Transverse colon (tissue), 4 donors: ENCODE measurements at regions not wholly inside any gene's neighbourhood (a gene's known extent, or its start where the extent isn't known, plus 50 kb on each side); places are given as distances from the start of the nearest gene placed in this dataset.

Source experiments
- CTCF ChIP-seq, 5 experiments: fragments of 200-600 bp in 3 of 5; fragments of 450-650 bp in 2 of 5; sonication (generic) in 3 of 5; IDR thresholded peaks; 1 replicate in 2 of 5; 2 replicates in 3 of 5; pipeline ENCODE4 v1.5.1; 2016 to 2017; ENCODE audit warnings: antibody characterized with exemption in 5 of 5, inconsistent platforms in 3 of 5, mild to moderate bottlenecking in 2 of 5, moderate library complexity in 1 of 5
- EP300 ChIP-seq: sonication (generic); formaldehyde crosslinking; IDR thresholded peaks from one replicate; pipeline ENCODE4 v1.6.1; 2017; ENCODE audit warnings: antibody characterized with exemption, low read depth
- POLR2A ChIP-seq: fragments of 450-650 bp; IDR thresholded peaks from one replicate; pipeline ENCODE4 v1.6.1; 2016; ENCODE audit warnings: antibody characterized with exemption, mild to moderate bottlenecking, moderate library complexity
- POLR2AphosphoS5 ChIP-seq, 3 donors: sonication (generic); formaldehyde crosslinking; IDR thresholded peaks; one replicate each; pipeline ENCODE4 v1.6.1; 2016; ENCODE audit warnings: antibody characterized with exemption in 3 of 3

- TF ChIP-seq POLR2AphosphoS5 (IDR thresholded peaks at IDR 0.05) (no peak), CTCF (IDR thresholded peaks at IDR 0.05) (no peak), EP300 (no peak), POLR2A (no peak)
Observed at GRCh38 chr6:15791448-15792181, 128.8 kb upstream of the DTNBP1 start.
